ENCODE measurements at regions not wholly inside any gene's neighbourhood (a gene's known extent, or its start where the extent isn't known, plus 50 kb on each side); places are given as distances from the start of the nearest gene placed in this dataset.
A peak's percentile ranks its signal among the peaks of the same experiment; 100 is the strongest.

DNA sequence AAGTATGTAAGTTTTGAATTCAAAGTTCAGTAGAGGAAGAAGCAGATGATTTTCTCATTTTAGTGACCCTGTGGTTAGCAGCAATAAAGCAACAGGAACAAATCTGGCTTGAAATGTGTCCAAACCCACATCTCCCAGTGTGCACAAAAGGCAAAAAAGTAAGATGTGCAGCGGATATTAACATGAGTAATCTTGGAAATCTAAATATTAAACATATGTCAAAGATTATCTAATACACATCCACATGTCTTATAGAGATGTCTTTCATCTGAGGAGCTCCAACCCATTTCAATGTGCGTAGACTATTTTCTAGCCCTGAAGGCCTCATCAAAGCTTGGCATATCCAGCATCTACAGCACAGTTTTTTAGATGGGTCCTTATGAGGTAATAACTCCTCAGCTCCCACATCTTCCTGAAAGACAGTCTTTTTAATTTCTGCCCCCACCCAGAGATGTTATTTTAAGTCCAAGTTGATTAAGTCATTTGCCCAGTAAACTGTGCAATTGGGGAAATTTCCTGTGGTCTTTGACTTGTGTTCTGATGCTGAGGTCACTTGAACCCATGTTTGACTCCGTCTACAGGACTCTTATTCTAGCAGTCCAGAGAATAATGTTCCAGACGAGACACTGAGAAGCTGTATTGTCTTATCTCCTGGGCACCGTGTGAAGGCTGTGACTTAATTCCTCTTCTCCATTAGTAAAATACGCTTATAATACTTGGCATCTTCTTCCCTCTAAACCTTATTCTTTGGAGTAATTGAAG, 73.7 kb downstream of the LMO4 start:
- Histone ChIP-seq H3K9me3 (replicated peaks in 1 of 2; ENCODE audit: control insufficient read depth in 2 of 2, insufficient read depth in 1 of 2, low read depth in 1 of 2, low read length in 2 of 2) (no peaks in the 10 kb centered on the region), H2BK120ac (ENCODE audit: low read depth, low read length) (no peak overlapping the region), H3K36me3 (replicated peaks in 1 of 2; ENCODE audit: control insufficient read depth in 2 of 2, insufficient read depth in 2 of 2, low read length in 2 of 2) (no peaks in the 10 kb centered on the region), H2BK5ac (ENCODE audit: low read length) (no peak overlapping the region), H2BK12ac (ENCODE audit: low read length) (no peak overlapping the region), H3K18ac (ENCODE audit: low read length) (no peak overlapping the region), H3K4ac (ENCODE audit: low read length) (no peak overlapping the region), H3K23ac (ENCODE audit: low read depth, low read length, poor library complexity) (no peak overlapping the region), H3K27me3 (ENCODE audit: control insufficient read depth in 3 of 3, insufficient read depth in 3 of 3, low read depth in 1 of 3, low read length in 3 of 3) (peaks cover 0 to 4% (median 0%) of the 10 kb centered on the region in 3 experiments), H4K8ac (ENCODE audit: low read depth, low read length) (no peak overlapping the region), H3K14ac (ENCODE audit: low read length) (no peak overlapping the region), H2BK15ac (ENCODE audit: low read length) (no peak overlapping the region), H4K91ac (ENCODE audit: low read depth, low read length, poor library complexity) (no peak overlapping the region), H3K79me1 (ENCODE audit: low read depth, low read length) (no peaks in the 10 kb centered on the region), H3K4me2 (ENCODE audit: insufficient read depth, low read length, poor library complexity, severe bottlenecking) (no peak overlapping the region), H3K27ac (replicated peaks; ENCODE audit: low read length) (no peak overlapping the region), H3K4me1 (ENCODE audit: control insufficient read depth in 2 of 2, insufficient read depth in 1 of 2, low read depth in 1 of 2, low read length in 2 of 2) (peaks cover 3 to 17% of the 10 kb centered on the region in 2 donors), H3K9ac (ENCODE audit: low read depth, low read length, poor library complexity) (no peak overlapping the region), H2AFZ (ENCODE audit: low read length) (no peak overlapping the region), H2AK5ac (ENCODE audit: low read depth, low read length) (no peak overlapping the region), H3K4me3 (ENCODE audit: low read length in 2 of 2) (no peak overlapping the region)
- DNase-seq (ENCODE audit: low spot score) = no peak
- WGBS, 2 donors (ENCODE audit: extremely low coverage in 2 of 2, insufficient read length in 2 of 2, insufficient replicate concordance in 1 of 2) = no CpG with 5 or more reads among the region's 6 CpGs

DNA sequence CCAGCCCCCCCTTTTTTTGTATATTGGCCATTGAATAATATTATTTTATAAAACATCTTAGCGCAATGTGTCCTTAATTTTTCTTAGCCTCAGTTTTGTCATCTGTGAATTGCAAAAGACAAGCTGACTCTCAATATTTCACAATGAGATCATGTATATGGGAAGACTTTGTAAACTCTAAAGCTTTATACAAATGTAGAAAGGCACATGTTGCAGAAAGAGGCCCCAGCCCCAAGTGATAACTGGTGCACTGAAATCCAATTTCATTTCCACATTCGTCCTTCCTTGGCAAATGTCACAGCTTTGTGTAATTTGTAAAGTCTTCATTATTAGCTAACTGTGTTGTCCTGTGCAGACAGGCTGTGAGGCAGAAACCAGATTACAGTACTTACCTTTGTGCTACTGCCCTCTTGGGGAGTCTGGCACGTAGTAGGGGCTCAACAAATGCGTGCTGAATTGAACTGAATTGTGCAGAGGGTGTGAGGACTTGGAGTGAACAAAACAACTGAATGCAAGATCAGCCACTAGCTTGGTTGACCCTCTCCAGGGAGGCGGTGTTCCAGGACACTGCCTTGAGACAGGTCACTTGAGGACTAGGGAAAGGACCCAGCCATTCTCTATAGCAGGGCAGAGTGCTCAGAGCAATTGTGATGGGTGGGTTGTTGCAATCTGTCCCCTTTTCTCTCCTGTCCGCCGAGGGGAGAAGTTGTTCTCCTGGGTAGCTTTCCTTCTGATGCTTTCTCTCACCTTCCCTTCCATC, 74.6 kb downstream of the LMO4 start:
- H3K27me3 ChIP-seq (ENCODE audit: control insufficient read depth in 3 of 3, insufficient read depth in 3 of 3, low read depth in 1 of 3, low read length in 3 of 3) = peaks cover 0 to 4% (median 0%) of the 10 kb centered on the region in 3 experiments
- no peak overlapping the region for H2BK5ac ChIP-seq (ENCODE audit: low read length)
- no peak overlapping the region for H3K9ac ChIP-seq (ENCODE audit: low read depth, low read length, poor library complexity)
- H3K4me3 ChIP-seq (ENCODE audit: low read length in 2 of 2) = no peak overlapping the region
- H4K8ac ChIP-seq (ENCODE audit: low read depth, low read length) = no peak overlapping the region
- H3K18ac ChIP-seq (ENCODE audit: low read length) = no peak overlapping the region
- DNase-seq (ENCODE audit: low spot score) = no peak
- H3K79me1 ChIP-seq (ENCODE audit: low read depth, low read length) = no peaks in the 10 kb centered on the region
- no CpG with 5 or more reads among the region's 7 CpGs for WGBS, 2 donors (ENCODE audit: extremely low coverage in 2 of 2, insufficient read length in 2 of 2, insufficient replicate concordance in 1 of 2)
- H2AFZ ChIP-seq (ENCODE audit: low read length) = no peak overlapping the region
- no peak overlapping the region for H3K27ac ChIP-seq (replicated peaks; ENCODE audit: low read length)
- no peak overlapping the region for H3K4ac ChIP-seq (ENCODE audit: low read length)
- H4K91ac ChIP-seq (ENCODE audit: low read depth, low read length, poor library complexity) = no peak overlapping the region
- H3K23ac ChIP-seq (ENCODE audit: low read depth, low read length, poor library complexity) = no peak overlapping the region
- peak overlapping the region; percentile 28 for H2BK12ac ChIP-seq (ENCODE audit: low read length)
- no peak overlapping the region for H2BK120ac ChIP-seq (ENCODE audit: low read depth, low read length)
- H3K4me1 ChIP-seq (ENCODE audit: control insufficient read depth in 2 of 2, insufficient read depth in 1 of 2, low read depth in 1 of 2, low read length in 2 of 2) = peaks cover 3 to 17% of the 10 kb centered on the region in 2 donors
- H3K9me3 ChIP-seq (replicated peaks in 1 of 2; ENCODE audit: control insufficient read depth in 2 of 2, insufficient read depth in 1 of 2, low read depth in 1 of 2, low read length in 2 of 2) = no peaks in the 10 kb centered on the region
- H3K14ac ChIP-seq (ENCODE audit: low read length) = no peak overlapping the region
- no peak overlapping the region for H2BK15ac ChIP-seq (ENCODE audit: low read length)
- H3K36me3 ChIP-seq (replicated peaks in 1 of 2; ENCODE audit: control insufficient read depth in 2 of 2, insufficient read depth in 2 of 2, low read length in 2 of 2) = no peaks in the 10 kb centered on the region
- H2AK5ac ChIP-seq (ENCODE audit: low read depth, low read length) = no peak overlapping the region
- H3K4me2 ChIP-seq (ENCODE audit: insufficient read depth, low read length, poor library complexity, severe bottlenecking) = no peak overlapping the region

DNA sequence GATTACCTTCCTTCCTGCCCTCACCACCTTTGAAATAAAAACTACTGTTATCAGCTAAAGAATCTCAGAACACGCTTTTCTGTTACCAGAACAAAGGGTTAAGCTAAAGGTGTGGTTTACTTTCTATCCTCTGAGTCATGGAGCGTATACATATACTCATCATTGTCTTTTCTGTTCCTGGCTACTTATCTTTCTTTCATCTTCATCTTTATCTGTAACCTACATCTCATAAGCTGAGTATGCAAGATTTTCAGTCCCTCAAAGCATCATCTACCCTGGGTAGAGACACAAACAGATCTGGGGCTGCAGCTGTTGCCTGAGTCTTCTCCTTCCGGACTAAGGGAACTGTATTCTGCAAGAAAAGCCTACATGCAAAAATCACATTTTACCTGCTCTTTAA, 75.6 kb downstream of the LMO4 start:
- H4K8ac ChIP-seq (ENCODE audit: low read depth, low read length) = no peak overlapping the region
- WGBS, 2 donors (ENCODE audit: extremely low coverage in 2 of 2, insufficient read length in 2 of 2, insufficient replicate concordance in 1 of 2) = no CpG with 5 or more reads among the region's 3 CpGs
- no peak overlapping the region for H3K14ac ChIP-seq (ENCODE audit: low read length)
- H2BK15ac ChIP-seq (ENCODE audit: low read length) = no peak overlapping the region
- no peak for DNase-seq (ENCODE audit: low spot score)
- no peaks in the 10 kb centered on the region for H3K79me1 ChIP-seq (ENCODE audit: low read depth, low read length)
- no peak overlapping the region for H2AK5ac ChIP-seq (ENCODE audit: low read depth, low read length)
- no peak overlapping the region for H3K23ac ChIP-seq (ENCODE audit: low read depth, low read length, poor library complexity)
- H2AFZ ChIP-seq (ENCODE audit: low read length) = no peak overlapping the region
- no peak overlapping the region for H3K9ac ChIP-seq (ENCODE audit: low read depth, low read length, poor library complexity)
- H3K4me2 ChIP-seq (ENCODE audit: insufficient read depth, low read length, poor library complexity, severe bottlenecking) = no peak overlapping the region
- no peak overlapping the region for H3K4ac ChIP-seq (ENCODE audit: low read length)
- H2BK5ac ChIP-seq (ENCODE audit: low read length) = no peak overlapping the region
- H2BK120ac ChIP-seq (ENCODE audit: low read depth, low read length) = no peak overlapping the region
- no peak overlapping the region for H3K27ac ChIP-seq (replicated peaks; ENCODE audit: low read length)
- H2BK12ac ChIP-seq (ENCODE audit: low read length) = no peak overlapping the region
- H3K4me1 ChIP-seq (ENCODE audit: control insufficient read depth in 2 of 2, insufficient read depth in 1 of 2, low read depth in 1 of 2, low read length in 2 of 2) = peaks cover 3 to 12% of the 10 kb centered on the region in 2 donors
- no peak overlapping the region for H3K4me3 ChIP-seq (ENCODE audit: low read length in 2 of 2)
- no peaks in the 10 kb centered on the region for H3K9me3 ChIP-seq (replicated peaks in 1 of 2; ENCODE audit: control insufficient read depth in 2 of 2, insufficient read depth in 1 of 2, low read depth in 1 of 2, low read length in 2 of 2)
- no peak overlapping the region for H4K91ac ChIP-seq (ENCODE audit: low read depth, low read length, poor library complexity)
- no peak overlapping the region for H3K18ac ChIP-seq (ENCODE audit: low read length)
- H3K27me3 ChIP-seq (ENCODE audit: control insufficient read depth in 3 of 3, insufficient read depth in 3 of 3, low read depth in 1 of 3, low read length in 3 of 3) = peaks cover 0 to 4% (median 0%) of the 10 kb centered on the region in 3 experiments
- no peaks in the 10 kb centered on the region for H3K36me3 ChIP-seq (replicated peaks in 1 of 2; ENCODE audit: control insufficient read depth in 2 of 2, insufficient read depth in 2 of 2, low read length in 2 of 2)

DNA sequence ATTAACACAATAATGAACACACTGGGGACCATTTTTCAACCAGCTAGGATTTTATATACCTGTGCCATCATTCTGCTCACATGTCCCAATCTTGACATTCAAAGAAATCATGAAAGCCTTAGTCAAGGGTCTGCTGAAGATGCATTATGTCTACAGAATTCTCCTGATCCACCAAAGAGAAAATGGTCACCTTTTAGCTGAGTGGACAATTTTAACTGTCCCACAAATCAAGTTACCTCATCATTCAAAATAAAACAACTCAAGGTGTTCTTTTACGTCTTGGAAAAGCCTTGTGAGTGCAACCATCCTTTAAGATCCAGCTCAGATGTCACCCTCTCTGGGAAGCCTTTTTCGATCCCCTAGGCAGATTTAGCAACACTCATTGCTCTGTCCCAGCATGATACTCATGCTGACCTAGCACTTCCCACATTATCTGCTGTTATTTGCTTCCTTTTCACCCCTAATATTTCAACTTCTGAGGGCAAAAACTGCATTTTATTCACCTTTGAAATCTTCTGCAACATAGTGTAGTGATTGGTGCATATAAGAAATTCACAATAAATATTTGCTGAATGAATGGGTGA, 80.1 kb downstream of the LMO4 start:
- H2BK15ac ChIP-seq (ENCODE audit: low read length) = no peak overlapping the region
- no peak overlapping the region for H4K8ac ChIP-seq (ENCODE audit: low read depth, low read length)
- no peak overlapping the region for H3K27ac ChIP-seq (replicated peaks; ENCODE audit: low read length)
- H3K9ac ChIP-seq (ENCODE audit: low read depth, low read length, poor library complexity) = no peak overlapping the region
- no peak overlapping the region for H3K14ac ChIP-seq (ENCODE audit: low read length)
- H2BK12ac ChIP-seq (ENCODE audit: low read length) = no peak overlapping the region
- no peaks in the 10 kb centered on the region for H3K9me3 ChIP-seq (replicated peaks in 1 of 2; ENCODE audit: control insufficient read depth in 2 of 2, insufficient read depth in 1 of 2, low read depth in 1 of 2, low read length in 2 of 2)
- no peak for DNase-seq (ENCODE audit: low spot score)
- no peak overlapping the region for H3K23ac ChIP-seq (ENCODE audit: low read depth, low read length, poor library complexity)
- no peak overlapping the region for H3K4ac ChIP-seq (ENCODE audit: low read length)
- no peaks in the 10 kb centered on the region for H3K36me3 ChIP-seq (replicated peaks in 1 of 2; ENCODE audit: control insufficient read depth in 2 of 2, insufficient read depth in 2 of 2, low read length in 2 of 2)
- no peaks in the 10 kb centered on the region for H3K4me1 ChIP-seq (ENCODE audit: control insufficient read depth in 2 of 2, insufficient read depth in 1 of 2, low read depth in 1 of 2, low read length in 2 of 2)
- no peak overlapping the region for H2AK5ac ChIP-seq (ENCODE audit: low read depth, low read length)
- H2BK5ac ChIP-seq (ENCODE audit: low read length) = no peak overlapping the region
- H2BK120ac ChIP-seq (ENCODE audit: low read depth, low read length) = no peak overlapping the region
- WGBS, 2 donors (ENCODE audit: extremely low coverage in 2 of 2, insufficient read length in 2 of 2, insufficient replicate concordance in 1 of 2) = no CpG with 5 or more reads among the region's 2 CpGs
- no peaks in the 10 kb centered on the region for H3K27me3 ChIP-seq (ENCODE audit: control insufficient read depth in 3 of 3, insufficient read depth in 3 of 3, low read depth in 1 of 3, low read length in 3 of 3)
- no peak overlapping the region for H3K4me3 ChIP-seq (ENCODE audit: low read length in 2 of 2)
- no peaks in the 10 kb centered on the region for H3K79me1 ChIP-seq (ENCODE audit: low read depth, low read length)
- H4K91ac ChIP-seq (ENCODE audit: low read depth, low read length, poor library complexity) = no peak overlapping the region
- no peak overlapping the region for H3K18ac ChIP-seq (ENCODE audit: low read length)
- no peak overlapping the region for H2AFZ ChIP-seq (ENCODE audit: low read length)
- H3K4me2 ChIP-seq (ENCODE audit: insufficient read depth, low read length, poor library complexity, severe bottlenecking) = no peak overlapping the region
